ENCODE measurements at regions not wholly inside any gene's neighbourhood (a gene's known extent, or its start where the extent isn't known, plus 50 kb on each side); places are given as distances from the start of the nearest gene placed in this dataset.

DNA sequence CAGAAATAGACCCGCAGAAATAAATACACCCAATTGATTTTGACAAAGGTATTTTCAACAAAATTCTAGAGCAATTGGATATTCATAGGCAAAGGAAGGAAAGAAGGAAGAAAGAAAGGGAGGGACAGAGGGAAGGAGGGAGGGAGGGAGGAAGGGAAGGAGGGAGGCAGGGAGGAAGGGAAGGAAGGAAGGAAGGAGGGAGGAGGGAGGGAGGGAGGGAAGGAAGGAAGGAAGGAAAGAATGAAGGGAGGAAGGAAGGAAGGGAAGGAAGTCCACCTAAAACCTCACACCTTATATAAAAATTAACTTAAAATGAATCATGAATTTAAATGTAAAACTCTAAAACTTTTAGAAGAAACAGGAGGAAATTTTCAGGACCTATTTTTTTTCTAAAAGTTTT is 94.2 kb upstream of the USP47 start:
- TF ChIP-seq POLR2A (IDR thresholded peaks at IDR 0.05; ENCODE audit: extremely low read depth, insufficient read length) (no peak), MYC (IDR thresholded peaks at IDR 0.05; ENCODE audit: low read depth, low read length) (no peak)
- TF ChIP-seq, protein P1, sequence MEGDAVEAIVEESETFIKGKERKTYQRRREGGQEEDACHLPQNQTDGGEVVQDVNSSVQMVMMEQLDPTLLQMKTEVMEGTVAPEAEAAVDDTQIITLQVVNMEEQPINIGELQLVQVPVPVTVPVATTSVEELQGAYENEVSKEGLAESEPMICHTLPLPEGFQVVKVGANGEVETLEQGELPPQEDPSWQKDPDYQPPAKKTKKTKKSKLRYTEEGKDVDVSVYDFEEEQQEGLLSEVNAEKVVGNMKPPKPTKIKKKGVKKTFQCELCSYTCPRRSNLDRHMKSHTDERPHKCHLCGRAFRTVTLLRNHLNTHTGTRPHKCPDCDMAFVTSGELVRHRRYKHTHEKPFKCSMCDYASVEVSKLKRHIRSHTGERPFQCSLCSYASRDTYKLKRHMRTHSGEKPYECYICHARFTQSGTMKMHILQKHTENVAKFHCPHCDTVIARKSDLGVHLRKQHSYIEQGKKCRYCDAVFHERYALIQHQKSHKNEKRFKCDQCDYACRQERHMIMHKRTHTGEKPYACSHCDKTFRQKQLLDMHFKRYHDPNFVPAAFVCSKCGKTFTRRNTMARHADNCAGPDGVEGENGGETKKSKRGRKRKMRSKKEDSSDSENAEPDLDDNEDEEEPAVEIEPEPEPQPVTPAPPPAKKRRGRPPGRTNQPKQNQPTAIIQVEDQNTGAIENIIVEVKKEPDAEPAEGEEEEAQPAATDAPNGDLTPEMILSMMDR (IDR thresholded peaks at IDR 0.05; ENCODE audit: low read depth, low read length) = no peak
